Smooth muscle cell (in vitro differentiated cells): ENCODE measurements at regions not wholly inside any gene's neighbourhood (a gene's known extent, or its start where the extent isn't known, plus 50 kb on each side); places are given as distances from the start of the nearest gene placed in this dataset.
A peak's percentile ranks its signal among the peaks of the same experiment; 100 is the strongest.

Experiments
- DNase-seq: peaks from one replicate; lab custom pipeline; 2025; ENCODE audit not compliant: unreplicated experiment; lab: John Stamatoyannopoulos, UW
- H2AFZ ChIP-seq: fragments of 200-600 bp; sonication (generic); 2 replicates; pipeline ENCODE4 v1.6.0; 2016; ENCODE audit warnings: antibody characterized with exemption, low read depth, mild to moderate bottlenecking
- H3F3A ChIP-seq: fragments of 200-600 bp; sonication (generic); 2 replicates; pipeline ENCODE4 v1.6.0; 2017; ENCODE audit warnings: antibody characterized with exemption, low read depth
- H3K27ac ChIP-seq: fragments of 200-600 bp; sonication (generic); 2 replicates; pipeline ENCODE4 v1.5.1; 2016; ENCODE audit warnings: low read depth, mild to moderate bottlenecking
- H3K27me3 ChIP-seq: fragments of 200-600 bp; sonication (generic); 2 replicates; pipeline ENCODE4 v1.6.1; 2016; ENCODE audit warnings: low read depth, mild to moderate bottlenecking
- H3K36me3 ChIP-seq: fragments of 200-600 bp; sonication (generic); 2 replicates; pipeline ENCODE4 v1.5.1; 2016; ENCODE audit warnings: low read depth
- H3K4me1 ChIP-seq: fragments of 200-600 bp; sonication (generic); 2 replicates; pipeline ENCODE4 v1.5.1; 2016; ENCODE audit warnings: low read depth
- H3K4me2 ChIP-seq: fragments of 200-600 bp; sonication (generic); 2 replicates; pipeline ENCODE4 v1.6.0; 2016; ENCODE audit warnings: mild to moderate bottlenecking
- H3K4me3 ChIP-seq: fragments of 200-600 bp; sonication (generic); 2 replicates; pipeline ENCODE4 v1.5.1; 2016; ENCODE audit warnings: mild to moderate bottlenecking
- H3K79me2 ChIP-seq: fragments of 200-600 bp; sonication (generic); 2 replicates; pipeline ENCODE4 v1.6.0; 2016; ENCODE audit warnings: low read depth, mild to moderate bottlenecking
- H3K9ac ChIP-seq: fragments of 200-600 bp; sonication (generic); 2 replicates; pipeline ENCODE4 v1.6.0; 2016; ENCODE audit warnings: low read depth
- H3K9me3 ChIP-seq: fragments of 200-600 bp; sonication (generic); replicated peaks from 2 replicates; pipeline ENCODE4 v1.5.1; 2016; ENCODE audit warnings: low read depth
- H4K20me1 ChIP-seq: fragments of 200-600 bp; sonication (generic); 2 replicates; pipeline ENCODE4 v1.6.0; 2016; ENCODE audit warnings: low read depth
- WGBS: methylation state at CpG from one replicate; pipeline ENCODE4 v1.1.7; 2016; ENCODE audit warnings: low lambda C conversion rate; 5-methylcytosine and 5-hydroxymethylcytosine counted together
- TF ChIP-seq, protein P1 (sequence below): fragments of 200-600 bp; sonication (generic); IDR thresholded peaks from 2 replicates; pipeline ENCODE4 v1.5.1; 2017; ENCODE audit warnings: borderline replicate concordance, mild to moderate bottlenecking, antibody characterized with exemption; ENCODE audit not compliant: insufficient read depth, poor library complexity, severe bottlenecking

DNA sequence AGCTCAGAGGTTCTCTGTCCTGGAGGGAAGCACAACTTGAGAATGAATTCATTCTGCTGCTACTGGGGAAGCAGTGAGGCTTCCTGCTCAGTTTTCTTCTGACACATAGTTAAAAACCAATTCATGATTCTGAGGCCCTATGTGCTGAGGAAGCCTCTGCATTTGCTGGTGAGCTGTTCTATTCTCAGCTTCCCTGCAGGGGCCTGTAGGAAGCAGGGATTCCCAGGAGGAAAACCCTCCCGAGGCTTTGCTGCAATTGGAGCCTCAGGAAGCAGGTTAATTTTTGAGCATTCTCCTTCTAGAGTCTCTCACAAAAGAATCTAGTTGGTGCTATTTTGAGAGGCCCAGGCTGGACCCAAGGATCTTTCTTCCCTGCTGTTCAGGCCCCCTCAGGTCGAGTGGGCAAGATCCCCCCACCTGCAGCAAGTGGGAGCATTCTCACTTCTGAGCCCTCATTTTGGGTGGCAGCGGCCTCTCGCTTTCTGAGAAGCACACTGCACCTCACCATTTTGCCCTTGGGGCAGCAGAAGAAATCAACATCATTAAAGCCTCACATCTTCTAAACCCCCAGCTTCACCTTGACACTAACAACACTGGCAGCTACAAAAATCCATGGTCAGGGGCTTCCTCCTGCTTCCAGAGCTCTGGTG lies 197.5 kb upstream of the TSC22D2 start:
- Histone ChIP-seq H3K79me2 (no peaks in the 10 kb centered on the region), H3K27ac (no peak overlapping the region), H3K36me3 (no peaks in the 10 kb centered on the region), H3K27me3 (no peaks in the 10 kb centered on the region), H3K9ac (no peak overlapping the region), H3K4me2 (no peak overlapping the region), H3K9me3 (no peaks in the 10 kb centered on the region), H4K20me1 (no peaks in the 10 kb centered on the region), H3F3A (no peaks in the 10 kb centered on the region), H2AFZ (peak overlapping the region; percentile 89), H3K4me3 (no peak overlapping the region), H3K4me1 (peaks cover 12% of the 10 kb centered on the region)
- DNase-seq: no peak
- TF ChIP-seq, protein P1, sequence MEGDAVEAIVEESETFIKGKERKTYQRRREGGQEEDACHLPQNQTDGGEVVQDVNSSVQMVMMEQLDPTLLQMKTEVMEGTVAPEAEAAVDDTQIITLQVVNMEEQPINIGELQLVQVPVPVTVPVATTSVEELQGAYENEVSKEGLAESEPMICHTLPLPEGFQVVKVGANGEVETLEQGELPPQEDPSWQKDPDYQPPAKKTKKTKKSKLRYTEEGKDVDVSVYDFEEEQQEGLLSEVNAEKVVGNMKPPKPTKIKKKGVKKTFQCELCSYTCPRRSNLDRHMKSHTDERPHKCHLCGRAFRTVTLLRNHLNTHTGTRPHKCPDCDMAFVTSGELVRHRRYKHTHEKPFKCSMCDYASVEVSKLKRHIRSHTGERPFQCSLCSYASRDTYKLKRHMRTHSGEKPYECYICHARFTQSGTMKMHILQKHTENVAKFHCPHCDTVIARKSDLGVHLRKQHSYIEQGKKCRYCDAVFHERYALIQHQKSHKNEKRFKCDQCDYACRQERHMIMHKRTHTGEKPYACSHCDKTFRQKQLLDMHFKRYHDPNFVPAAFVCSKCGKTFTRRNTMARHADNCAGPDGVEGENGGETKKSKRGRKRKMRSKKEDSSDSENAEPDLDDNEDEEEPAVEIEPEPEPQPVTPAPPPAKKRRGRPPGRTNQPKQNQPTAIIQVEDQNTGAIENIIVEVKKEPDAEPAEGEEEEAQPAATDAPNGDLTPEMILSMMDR: no peak
- WGBS: 60% methylated on average over 4 of the region's 4 CpGs

- WGBS: 78% methylated on average over 5 of the region's 5 CpGs
- H3K4me3 ChIP-seq: no peak overlapping the region
- no peak overlapping the region for H3K9ac ChIP-seq
- H3K9me3 ChIP-seq: no peaks in the 10 kb centered on the region
- TF ChIP-seq, protein P1: no peak
- no peaks in the 10 kb centered on the region for H3F3A ChIP-seq
- no peaks in the 10 kb centered on the region for H3K27me3 ChIP-seq
- H3K27ac ChIP-seq: no peak overlapping the region
- H2AFZ ChIP-seq: no peak overlapping the region
- no peak for DNase-seq
- H4K20me1 ChIP-seq: no peaks in the 10 kb centered on the region
- no peaks in the 10 kb centered on the region for H3K79me2 ChIP-seq
- H3K4me1 ChIP-seq: no peaks in the 10 kb centered on the region
- no peaks in the 10 kb centered on the region for H3K36me3 ChIP-seq
- H3K4me2 ChIP-seq: no peak overlapping the region
Measured at GRCh38 chr3:150203273-150203672, 204.8 kb upstream of the TSC22D2 start.

DNA sequence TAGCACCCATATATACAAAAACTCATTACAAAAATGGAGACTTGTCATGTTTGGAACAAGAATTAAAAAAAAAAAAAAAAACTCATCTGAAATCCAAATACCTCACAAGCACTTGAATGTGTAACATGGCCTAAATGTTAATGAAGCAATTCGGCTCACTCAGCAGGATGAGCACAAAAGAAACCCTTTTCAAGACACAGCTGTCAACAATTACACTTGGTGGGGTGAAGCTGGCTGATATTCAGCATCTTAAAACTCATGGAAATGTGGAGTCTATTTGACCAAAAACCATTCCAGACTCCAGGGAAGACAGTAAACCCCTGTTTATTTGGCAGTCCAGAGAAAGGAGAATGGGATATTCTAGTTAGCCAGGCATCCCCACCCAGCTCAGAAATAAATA lies 205.4 kb upstream of the TSC22D2 start:
- no peak overlapping the region for H3K9ac ChIP-seq
- H4K20me1 ChIP-seq: no peaks in the 10 kb centered on the region
- H3K4me2 ChIP-seq: no peak overlapping the region
- DNase-seq: no peak
- no peaks in the 10 kb centered on the region for H3K79me2 ChIP-seq
- no peaks in the 10 kb centered on the region for H3K27me3 ChIP-seq
- H3K4me1 ChIP-seq: peaks cover 5% of the 10 kb centered on the region
- H3K36me3 ChIP-seq: no peaks in the 10 kb centered on the region
- TF ChIP-seq, protein P1: no peak
- no peak overlapping the region for H2AFZ ChIP-seq
- H3K4me3 ChIP-seq: no peak overlapping the region
- H3K9me3 ChIP-seq: no peaks in the 10 kb centered on the region
- H3K27ac ChIP-seq: no peak overlapping the region
- no peaks in the 10 kb centered on the region for H3F3A ChIP-seq
- WGBS: 65% methylated on average over 1 of the region's 1 CpG

- no peak overlapping the region for H3K27ac ChIP-seq
- H3K36me3 ChIP-seq: no peaks in the 10 kb centered on the region
- H2AFZ ChIP-seq: no peak overlapping the region
- DNase-seq: no peak
- H3K4me2 ChIP-seq: no peak overlapping the region
- no peaks in the 10 kb centered on the region for H3K79me2 ChIP-seq
- H3K9ac ChIP-seq: no peak overlapping the region
- H3K9me3 ChIP-seq: no peaks in the 10 kb centered on the region
- H3K4me3 ChIP-seq: no peak overlapping the region
- no peaks in the 10 kb centered on the region for H3K27me3 ChIP-seq
- no peaks in the 10 kb centered on the region for H4K20me1 ChIP-seq
- peaks cover 17% of the 10 kb centered on the region for H3K4me1 ChIP-seq
- no peaks in the 10 kb centered on the region for H3F3A ChIP-seq
- TF ChIP-seq, protein P1: no peak
Measured at GRCh38 chr3:150194957-150195356, 213.1 kb upstream of the TSC22D2 start.
